HG02678 (cell line): ENCODE measurements at regions not wholly inside any gene's neighbourhood (a gene's known extent, or its start where the extent isn't known, plus 50 kb on each side); places are given as distances from the start of the nearest gene placed in this dataset.

Source experiments
- ATAC-seq: cut with Tn5 transposase; IDR thresholded peaks from one replicate; pipeline ENCODE4 v1.9.1; 2021; ENCODE audit warnings: mild to moderate bottlenecking, moderate library complexity; ENCODE audit not compliant: unreplicated experiment

DNA sequence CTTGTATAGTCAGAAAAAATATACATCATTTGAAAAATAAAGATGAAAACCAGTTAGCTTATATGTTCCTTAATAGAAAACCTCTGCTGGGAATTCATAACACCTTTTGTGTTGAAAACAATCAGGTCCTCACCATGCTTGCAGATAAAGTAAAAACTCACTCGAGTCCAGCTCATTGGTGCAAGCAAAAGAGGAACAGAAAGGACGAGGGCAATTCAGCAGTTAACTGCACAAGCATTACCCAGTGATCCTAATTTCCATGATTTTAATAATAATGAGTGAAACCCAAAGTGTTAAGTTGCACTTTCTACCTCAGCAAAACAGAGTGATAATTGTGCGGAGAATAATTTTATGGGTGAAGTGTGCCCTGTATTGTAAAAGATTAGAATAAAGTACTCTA is 839.9 kb downstream of the BCL11A start:
- ATAC-seq: no peak

DNA sequence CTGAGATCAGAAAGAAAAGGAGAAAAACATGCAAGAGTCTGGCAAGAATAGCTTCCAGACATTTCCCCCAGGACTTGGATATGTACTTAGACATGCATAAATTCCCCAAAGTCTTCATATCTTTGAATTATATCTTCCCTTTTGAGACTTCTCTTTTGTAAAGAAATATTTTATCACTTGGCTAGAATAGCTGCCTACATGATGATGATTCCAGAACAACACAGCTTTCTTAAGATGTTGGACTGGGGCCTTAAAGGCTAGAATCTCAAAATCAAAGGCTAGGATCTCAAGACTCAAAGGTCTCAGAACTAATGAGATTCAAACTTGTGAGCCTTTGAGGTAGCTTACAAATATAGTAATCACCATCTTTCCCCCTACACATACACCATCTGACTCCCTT is 842.3 kb downstream of the BCL11A start:
- no peak for ATAC-seq

DNA sequence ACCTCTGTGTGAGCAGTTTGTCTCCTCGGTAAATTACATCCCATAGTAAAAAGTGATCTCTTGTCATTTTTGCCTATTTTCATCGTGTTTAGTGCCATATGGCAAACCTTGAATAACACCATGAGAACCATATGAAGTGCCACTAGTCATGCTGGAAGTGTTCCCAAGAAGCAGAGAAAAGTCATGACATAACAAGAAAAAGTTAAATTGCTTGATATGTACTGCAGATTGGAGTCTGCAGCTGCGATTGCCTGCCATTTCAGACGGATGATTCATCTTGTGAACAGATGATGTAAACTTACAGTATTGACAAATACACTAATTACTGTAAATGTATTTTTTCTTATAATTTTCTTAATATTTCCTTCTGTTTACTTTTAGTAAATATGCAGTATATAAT is 846.7 kb downstream of the BCL11A start:
- no peak for ATAC-seq

DNA sequence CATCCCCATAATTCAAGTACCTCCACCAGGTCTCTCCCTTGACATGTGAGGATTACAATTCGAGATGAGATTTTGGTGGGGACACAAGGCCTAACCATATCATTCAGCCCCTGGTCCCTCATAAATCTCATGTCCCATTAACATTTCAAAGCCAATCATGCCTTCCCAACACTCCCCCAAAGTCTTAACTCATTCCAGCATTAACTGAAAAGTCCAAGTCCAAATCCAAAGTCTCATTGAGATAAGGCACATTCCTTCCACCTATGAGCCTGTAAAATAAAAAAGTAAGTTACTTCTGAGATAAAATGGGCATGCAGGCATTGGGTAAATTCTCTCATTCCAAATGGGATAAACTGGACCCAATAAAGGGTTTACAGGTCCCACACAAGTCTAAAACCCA is 849.7 kb downstream of the BCL11A start:
- ATAC-seq: no peak

DNA sequence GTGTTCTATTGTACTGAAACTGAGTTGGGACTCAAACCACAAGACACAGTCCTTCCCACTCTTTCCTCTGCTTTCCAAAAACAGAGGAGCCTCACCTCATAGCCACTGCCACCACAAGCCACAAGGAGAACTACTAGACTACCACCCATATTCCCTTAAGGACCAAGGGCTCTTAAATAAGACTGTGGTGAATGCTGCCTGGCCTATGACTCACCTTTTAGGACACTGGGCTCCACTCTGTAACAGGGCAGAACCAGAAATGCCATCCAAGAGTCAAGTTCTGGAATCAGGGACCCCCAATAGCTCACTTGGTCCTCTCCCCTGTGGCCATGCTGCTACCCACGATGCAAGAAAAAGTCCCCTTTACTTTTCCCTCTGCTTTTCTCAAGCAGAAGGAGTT is 851.4 kb downstream of the BCL11A start:
- ATAC-seq: no peak

DNA sequence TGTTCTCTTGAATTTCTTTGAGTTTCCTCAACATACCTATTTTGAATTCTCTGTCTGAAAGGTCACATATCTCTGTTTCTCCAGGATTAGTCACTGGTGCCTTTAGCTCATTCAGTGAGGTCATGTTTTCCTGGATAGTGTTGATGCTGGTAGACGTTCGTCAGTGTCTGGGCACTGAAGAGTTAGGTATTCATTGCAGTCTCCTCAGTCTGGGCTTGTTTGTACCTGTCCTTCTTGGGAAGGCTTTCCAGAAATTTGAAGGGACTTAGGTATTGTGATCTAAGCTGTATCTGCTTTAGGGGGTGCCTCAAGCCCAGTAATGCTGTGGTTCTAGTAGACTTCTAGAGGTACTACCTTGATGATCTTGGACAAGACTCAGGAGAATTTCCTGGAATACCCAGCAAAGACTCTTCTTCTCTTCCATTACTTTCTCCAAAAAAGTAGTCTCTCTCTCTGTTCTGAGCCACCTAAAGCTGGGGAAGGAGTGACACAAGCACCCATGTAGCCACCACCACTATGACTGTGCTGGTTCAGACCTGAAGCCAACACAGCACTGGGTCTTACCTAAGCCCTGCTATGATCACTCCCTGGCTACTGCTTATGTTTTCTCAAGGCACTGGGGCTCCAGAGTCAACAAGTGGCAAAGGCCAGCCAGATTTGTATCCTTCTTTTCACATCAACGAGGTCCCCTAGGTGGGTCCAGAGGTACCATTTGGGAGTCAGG is 852.0 kb downstream of the BCL11A start:
- no peak for ATAC-seq

DNA sequence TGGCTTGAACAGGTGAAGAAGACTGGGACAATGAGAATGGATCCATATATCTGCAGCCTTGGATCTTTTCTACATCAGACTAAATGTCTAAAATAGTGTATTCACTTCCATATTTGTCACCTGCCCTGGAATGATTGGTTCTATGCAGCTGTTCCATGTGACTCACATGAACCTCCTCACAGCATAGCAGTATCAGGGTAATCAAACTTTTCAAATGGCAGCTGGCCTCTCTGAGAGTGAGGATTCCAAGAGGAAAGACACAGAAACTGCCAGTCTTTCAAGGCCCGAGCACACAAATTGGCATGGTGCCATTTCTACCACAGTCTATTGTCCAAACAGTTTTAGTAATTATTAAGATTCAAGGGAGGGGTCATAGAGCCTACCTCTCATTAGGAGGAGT is 859.3 kb downstream of the BCL11A start:
- no peak for ATAC-seq

DNA sequence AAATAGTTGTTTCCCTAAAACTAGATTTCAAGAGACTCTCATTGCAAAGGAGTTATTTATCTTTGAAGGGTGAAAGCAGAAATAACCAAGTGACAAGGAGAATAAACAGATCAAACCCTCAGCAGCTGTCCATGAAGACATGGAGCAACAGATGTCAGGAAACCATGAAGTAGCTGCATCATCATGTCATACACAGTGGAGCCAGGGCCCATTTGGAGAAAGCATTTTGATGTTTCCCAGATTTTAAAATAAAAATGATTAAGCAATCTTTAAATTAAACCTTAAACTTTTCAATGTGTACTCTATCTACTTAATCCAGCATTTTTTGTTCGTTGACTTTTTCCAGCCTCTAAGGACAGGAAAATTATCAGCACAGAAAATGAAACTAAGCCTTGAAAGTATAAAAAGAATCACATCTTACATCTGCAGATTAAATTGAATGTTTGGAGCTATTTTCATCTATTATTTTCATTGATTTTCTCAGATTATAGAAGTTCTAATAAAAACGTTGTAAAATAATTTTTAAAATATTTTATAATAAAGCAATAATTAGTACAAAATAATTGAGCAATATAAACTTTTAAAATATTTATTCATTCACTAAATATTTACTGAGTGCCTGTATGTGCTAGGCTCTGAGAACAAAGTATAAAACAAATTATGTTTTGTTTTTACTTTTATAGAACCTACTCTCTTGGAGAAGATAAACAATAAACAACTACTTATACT is 860.1 kb downstream of the BCL11A start:
- ATAC-seq: no peak

DNA sequence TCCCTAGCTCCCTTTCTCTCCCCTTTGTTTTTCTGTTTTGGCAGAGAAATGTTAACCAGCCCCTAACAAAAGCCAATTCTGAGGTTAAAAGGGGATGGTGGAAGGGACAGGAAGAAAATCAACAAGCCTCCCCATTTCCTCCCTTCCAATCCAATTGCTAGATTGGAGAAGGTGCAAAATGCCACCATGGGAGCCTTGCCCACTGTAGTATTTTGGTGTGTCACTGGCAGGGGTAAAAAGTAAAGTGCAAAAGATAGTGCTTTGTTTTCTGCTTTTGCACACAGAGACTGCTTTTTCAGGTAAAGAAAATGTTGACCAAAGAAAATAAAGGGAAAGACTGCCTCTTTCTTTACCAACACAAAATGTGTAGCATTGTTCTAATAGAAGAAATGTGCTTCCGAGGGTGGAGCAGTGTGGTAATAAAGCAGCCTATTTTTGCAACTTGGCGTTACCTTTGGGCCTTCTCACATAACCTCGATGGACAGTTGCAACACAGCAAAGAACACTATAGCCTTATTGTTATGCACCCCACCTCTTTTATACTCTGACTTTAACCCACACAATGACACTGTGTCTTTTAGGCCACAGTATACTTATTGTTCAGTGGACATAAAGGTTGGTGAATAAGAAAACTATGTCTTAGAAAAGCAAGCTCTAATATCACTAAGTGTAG is 861.8 kb downstream of the BCL11A start:
- no peak for ATAC-seq

DNA sequence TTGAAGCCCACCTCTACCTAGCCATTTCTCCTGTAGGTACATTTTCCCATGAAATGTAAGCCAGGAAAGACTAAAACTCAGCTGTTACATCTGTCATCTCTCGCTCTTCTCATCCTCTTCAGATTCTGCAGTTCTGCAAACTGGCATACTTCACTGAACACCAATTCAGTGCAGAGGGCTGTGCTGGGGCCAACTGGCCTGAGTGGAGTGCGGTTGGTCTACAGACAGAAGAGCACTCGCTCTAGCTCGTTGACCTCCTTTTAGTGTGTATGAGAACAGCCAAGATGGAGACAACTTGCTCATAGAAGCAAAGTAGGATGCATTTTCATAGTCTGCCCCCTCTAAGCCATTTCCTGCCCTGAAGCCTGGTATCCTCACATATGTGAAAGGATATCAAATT is 862.6 kb downstream of the BCL11A start:
- no peak for ATAC-seq

DNA sequence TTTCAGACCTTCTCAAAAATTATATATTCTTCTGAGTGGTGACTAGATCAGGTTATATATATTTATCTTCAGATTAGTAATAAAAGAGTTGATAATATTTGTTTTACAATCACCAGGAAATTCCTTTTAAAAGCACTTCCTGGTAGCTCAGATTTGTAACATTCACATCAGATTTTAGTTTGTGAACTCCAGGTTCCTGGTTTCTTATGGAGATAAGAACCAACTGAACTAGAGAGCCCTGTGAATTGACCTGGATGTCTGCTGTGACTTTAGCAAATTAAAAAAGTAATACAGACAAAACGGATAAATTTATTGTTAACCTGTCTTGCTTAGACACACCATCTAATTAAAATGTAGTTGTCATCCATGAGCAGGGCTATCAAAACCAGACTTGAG is 868.7 kb downstream of the BCL11A start:
- no peak for ATAC-seq

DNA sequence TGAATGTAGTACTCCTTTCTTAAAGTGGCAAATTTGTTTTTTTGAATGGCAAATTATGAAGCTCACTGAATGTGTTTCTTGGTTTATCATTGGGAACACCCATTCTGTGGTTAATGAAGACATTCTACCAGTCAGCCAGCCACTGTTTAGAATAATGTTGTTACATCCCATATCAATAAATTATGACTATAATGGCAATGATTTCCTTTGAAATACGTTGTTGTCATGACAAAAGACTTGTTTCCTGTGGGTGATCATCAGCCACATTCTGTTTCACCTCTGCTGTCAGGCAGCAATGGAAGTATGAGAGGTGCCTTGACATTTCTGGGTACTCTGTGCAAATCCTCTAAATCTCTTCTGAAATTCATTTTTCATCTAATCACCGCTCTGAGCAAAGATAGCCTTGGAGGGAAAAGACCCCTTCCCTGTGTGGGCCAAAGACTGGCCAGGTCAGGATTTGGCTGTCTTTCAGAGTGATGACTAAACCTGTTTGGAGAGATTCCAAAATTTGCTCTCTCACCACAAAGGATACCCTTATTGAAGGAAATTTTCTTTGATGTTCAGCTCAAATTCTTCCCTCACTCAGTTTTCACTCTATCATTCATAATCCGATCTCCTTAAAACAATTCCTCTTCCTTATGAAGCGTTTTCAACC is 869.2 kb downstream of the BCL11A start:
- ATAC-seq: no peak

DNA sequence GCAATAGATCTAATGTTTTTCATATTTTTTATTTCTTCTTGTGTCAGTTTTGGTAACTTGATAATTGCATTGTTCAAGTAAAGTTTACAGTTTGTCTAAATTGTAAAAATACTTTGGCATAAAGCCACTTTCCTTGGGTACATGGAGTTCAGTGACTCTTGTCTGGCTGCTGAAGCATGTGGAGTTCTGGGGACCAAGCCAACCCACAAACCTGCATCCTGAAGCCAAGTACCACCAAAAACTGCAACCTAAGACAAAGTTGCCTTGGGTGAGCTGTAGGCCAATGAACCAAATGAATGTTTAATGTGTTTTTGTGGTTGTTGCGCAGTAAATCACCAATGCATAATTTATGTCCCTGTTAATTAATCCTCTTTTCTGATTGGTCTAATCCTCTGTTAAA is 872.6 kb downstream of the BCL11A start:
- no peak for ATAC-seq

DNA sequence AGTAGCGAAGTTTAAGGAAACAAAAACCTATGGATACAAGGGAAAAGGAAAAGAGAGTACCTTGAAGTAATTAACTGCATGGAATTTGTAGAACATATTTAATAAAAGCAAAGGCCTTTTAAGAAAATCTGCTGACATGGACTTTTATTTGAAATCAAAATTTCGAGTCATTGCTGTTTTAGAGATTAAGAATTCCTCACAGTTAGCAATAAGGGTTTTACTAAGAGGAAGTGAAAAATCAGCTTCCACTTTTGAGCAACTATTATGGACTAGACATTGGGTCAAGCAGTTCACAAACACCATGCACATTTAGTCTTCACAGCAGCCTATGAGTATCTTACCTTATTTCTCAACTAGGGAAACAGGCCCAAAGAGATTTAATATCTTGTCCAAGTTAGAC is 876.3 kb downstream of the BCL11A start:
- no peak for ATAC-seq

DNA sequence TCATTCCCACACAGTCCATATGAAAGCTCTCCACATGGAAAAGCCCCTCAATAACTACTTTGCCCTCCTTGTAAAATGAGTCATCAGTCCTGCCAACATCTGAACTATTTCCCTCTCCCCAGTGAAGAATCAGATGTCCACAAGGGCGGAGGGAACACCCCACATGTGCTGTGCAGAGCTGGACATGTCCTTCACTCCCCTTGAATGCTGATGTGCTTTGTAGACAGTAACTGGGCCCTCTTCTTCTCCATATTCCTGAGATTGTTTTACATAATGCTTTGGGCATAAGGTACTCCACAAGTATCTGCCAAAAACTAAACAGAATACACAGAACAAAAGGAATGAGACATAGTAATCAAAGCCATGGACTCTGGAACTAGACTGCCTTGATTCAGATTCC is 879.4 kb downstream of the BCL11A start:
- ATAC-seq: no peak

DNA sequence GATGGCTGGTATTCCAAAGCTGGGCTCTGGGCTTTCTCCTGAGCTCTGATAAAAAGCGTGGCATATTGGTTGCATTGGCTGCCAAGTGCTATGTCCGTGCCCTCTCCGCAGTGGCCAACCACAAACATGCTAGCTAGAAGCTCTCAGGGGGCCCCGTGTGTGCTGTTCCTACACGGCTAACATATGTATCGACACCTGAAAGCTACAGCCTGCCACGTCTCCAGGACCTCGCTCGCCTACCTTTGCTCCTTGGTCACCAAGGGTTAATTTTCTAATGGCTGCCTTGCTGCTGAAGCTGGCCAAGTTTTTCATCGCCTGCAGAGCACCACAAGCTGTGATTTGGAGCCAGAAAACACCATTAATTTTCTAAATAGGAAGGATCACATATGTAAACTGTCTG is 888.4 kb downstream of the BCL11A start:
- no peak for ATAC-seq

DNA sequence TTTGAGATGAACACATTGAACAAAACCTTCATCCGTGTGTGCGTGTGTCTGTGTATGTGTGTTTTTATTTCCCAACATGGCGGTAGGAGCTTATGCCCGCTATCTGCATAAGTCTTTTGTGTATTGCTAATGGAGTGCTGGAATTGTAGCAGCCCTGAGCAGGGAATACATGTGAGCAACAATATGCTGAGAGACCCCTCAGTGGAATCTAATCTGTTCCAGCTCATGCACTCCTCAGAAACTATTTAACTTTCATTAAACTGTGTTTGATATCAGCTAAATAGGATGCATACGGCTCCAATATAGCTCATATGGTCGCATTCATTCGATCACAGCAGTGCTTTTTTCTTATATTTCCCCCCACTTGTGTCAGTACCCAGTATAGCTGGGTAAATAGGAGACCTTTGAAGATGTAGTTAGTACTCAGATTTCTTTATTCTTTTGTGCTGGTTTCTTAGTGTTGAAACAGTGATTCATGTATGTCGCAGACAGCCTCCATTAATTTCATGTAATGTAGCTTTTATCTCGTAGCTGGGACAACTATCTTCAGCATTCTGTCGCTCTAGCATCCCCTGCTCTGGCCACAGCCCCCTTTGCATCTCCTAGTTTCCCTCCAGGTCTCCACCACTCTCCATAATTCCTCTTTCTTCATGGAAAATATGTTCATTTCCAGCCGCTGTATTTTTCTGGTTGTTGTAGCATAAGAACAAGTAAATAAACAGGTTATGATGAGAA is 891.2 kb downstream of the BCL11A start:
- no peak for ATAC-seq

DNA sequence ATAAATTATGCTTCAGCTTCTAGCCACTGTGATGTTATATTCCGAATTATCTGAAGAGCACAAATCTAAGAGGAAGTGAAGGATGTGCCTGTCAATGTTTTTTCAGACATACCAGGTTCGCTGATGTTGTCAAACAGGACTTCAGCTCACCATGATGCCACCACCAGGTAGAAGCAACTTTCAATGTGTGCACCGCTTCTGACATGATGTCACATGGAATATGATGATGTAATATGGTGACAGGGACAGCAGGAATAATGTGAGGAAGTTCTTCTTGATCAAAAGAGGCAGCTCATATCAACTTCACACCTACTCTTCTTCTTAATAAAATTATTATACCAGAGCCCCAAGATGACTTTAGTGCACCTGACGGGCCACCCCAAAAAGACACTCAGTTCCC is 893.2 kb downstream of the BCL11A start:
- no peak for ATAC-seq

DNA sequence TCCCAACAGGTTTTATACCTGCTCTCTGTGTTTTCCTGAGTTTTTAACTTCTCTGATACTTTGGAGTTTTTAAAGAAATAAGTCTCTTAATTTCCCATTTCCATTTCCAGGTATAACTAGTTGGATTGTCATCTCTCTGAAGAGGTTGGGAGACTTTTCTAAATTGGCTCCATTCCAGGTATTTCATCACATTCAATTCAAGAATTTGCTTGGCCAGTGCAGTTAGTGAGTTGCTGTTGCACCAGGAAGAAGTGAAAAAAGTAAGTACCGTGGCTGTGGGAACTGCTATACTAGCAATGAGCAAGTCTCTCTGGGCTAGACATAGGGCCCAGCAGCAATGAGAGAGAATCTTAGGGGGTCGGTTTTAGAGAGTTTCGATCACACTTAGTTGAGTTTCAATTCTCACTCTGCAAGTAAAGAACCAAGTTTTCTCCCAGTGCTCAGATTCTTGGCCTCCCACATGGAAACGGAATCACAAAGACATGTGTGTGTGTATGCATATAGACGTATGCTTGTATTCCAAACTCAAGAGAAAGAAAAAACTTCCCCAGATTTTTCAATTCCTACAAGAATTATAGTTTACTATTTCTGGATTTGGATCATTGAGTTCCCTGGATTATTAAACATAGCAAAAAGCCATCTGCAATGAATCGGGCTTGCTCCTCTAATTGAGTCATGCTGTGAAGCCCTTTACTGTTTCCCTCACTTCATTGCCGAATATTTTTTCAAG is 894.4 kb downstream of the BCL11A start:
- no peak for ATAC-seq

DNA sequence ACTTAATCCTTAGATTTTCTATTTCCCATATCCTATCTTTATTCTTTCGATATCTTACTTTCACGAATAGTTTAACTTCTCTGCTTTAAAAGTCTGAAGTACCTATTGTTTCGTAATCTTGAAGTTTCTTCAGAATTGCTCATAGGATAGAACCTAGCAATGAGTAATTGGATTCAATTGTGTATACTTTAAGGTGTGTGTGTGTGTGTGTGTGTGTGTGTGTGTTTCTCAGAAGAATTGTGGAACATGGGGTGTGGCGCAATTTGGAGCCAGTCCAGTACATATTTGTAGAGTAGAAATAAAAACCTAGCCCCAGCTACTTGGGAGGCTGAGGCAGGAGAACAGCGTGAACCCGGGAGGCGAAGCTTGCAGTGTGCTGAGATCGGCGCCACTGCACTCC is 897.6 kb downstream of the BCL11A start:
- no peak for ATAC-seq
